Activated gamma-delta T cell treated with anti-CD3 and anti-CD28 coated beads, Interleukin-2, amount 50 U/mL, for 16 hours (primary cell): ENCODE measurements at regions not wholly inside any gene's neighbourhood (a gene's known extent, or its start where the extent isn't known, plus 50 kb on each side); places are given as distances from the start of the nearest gene placed in this dataset.
"Not testable (repeated sequence)": the region's sequence is repeated elsewhere in the genome, so short reads cannot be mapped to it uniquely, and the experiment has no call there.

Experiments used
- DNase-seq: peaks from one replicate; pipeline ENCODE4 v3.0.0-alpha.2; 2020; ENCODE audit warnings: low read depth

DNA sequence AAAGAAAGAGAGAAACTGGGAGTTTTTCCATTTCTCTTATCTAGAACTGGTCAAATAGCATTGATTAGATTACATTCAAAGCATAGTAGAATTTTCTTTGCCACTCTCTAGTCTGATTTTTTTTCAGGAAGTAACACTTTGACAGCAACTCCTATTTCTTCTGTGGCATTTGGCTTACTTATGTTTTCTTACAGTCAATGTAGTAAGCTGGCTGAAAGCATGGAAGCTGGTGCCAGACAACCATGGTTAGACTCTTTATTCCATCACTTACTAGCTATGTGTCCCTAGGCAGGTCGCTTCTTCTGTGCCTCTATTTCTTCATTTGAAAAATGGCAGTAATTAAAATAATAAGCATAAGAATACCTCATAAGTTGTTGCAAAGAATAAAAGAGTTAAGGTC lies 54.2 kb upstream of the OPRM1 start:
- no peak for DNase-seq

GRCh38 chr6:153980171-153980570 lies 58.9 kb upstream of the OPRM1 start:
- no peak for DNase-seq

DNA sequence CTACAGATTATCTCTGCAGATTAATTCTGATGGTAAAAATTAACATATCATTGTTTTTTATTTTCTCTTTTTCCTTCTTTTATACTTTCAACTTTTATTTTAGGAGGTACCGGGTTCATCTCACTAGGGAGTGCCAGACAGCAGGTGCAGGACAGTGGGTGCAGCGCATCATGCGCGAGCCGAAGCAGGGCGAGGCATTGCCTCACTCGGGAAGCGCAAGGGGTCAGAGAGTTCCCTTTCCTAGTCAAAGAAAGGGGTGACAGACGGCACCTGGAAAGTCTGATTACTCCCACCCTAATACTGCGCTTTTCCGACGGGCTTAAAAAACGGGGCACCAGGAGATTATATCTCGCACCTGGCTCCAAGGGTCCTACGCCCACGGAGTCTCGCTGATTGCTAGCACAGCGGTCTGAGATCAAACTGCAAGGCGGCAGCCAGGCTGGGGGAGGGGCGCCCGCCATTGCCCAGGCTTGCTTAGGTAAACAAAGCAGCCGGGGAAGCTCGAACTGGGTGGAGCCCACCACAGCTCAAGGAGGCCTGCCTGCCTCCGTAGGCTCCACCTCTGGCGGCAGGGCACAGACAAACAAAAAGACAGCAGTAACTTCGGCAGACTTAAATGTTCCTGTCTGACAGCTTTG lies 60.0 kb upstream of the OPRM1 start:
- DNase-seq = not testable (repeated sequence)

- DNase-seq = no peak
Measured at GRCh38 chr6:153976921-153977693, 61.9 kb upstream of the OPRM1 start.

GRCh38 chr6:153966001-153966400 lies 73.0 kb upstream of the OPRM1 start:
- DNase-seq = no peak

DNA sequence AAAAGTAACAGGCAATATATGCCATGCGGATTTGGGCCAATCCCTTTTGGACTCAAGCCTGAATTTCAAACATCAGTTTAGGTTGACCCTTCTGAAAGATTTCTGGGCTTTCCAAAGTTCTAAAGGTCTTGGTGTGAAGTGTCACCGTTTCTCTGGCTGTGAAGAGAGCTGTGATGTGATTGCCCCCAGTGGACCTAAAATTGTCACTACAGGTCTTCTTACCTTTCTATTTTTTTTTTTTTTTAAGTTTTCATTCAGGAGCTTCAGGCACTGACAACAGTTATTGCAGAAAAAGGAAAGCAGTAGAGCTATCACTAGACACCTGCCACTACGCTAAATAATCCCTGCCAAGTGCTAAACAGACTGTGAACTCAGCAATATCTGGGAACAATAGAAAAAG lies 75.7 kb upstream of the OPRM1 start:
- no peak for DNase-seq

GRCh38 chr6:153962555-153962954 lies 76.5 kb upstream of the OPRM1 start:
- DNase-seq = no peak

GRCh38 chr6:153960741-153961140 lies 78.3 kb upstream of the OPRM1 start:
- DNase-seq = no peak

- DNase-seq = no peak
Measured at GRCh38 chr6:153960281-153960680, 78.8 kb upstream of the OPRM1 start.

GRCh38 chr6:153959276-153959675 lies 79.8 kb upstream of the OPRM1 start:
- no peak for DNase-seq

DNA sequence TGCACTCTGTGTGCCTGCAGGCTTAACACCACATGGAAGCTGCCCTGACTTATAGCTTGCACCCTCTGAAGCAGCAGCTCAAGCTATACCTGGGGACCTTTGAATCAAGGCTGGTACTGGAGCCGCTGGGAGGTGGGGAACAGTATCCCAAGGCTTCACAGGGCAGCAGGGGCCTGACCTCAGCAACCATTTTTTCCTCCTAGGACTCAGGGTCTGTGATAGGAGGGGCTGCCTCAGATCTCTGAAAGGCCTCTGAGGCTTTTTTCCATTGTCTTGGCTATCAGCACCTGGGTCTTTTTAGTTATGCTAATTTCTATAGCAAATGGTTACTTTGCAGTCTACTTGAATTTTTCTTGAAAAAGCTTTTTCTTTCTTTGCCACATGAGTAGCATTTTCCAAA lies 80.2 kb upstream of the OPRM1 start:
- no peak for DNase-seq

DNA sequence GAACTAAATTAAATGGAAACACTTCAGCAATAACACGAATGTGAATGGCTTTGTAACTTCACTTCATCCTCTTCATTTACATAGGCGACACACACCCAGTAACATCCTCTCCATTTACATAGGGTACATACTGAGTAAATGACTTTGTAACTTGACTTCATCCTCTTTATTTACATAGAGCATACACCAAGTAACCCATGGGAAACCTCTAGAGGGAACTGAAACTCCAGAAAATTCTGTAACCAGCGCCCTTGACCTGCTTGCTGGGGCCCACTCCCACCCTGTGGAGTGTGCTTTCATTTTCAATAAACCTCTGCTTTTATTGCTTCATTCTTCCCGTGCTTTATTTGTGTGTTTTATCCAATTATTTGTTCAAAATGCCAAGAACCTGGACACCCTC lies 81.6 kb upstream of the OPRM1 start:
- DNase-seq = no peak

DNA sequence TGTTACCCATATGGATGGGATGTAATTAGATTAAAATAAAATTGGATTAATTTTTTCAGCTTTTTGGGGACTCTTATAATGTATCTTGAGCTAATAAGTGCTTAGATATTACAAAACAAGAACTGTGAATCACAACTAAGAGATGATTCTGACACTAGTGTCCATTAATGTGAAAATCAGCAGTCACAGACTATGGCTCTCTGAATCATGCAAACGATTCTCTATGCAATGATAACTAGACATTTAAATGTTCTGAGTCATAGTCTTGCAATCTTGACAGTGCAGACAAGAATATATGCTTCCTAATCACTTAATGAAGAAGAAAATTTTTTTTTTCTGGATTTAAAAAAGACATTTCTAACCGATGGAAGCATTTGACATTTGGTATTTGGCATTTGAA lies 82.2 kb upstream of the OPRM1 start:
- DNase-seq = no peak

DNA sequence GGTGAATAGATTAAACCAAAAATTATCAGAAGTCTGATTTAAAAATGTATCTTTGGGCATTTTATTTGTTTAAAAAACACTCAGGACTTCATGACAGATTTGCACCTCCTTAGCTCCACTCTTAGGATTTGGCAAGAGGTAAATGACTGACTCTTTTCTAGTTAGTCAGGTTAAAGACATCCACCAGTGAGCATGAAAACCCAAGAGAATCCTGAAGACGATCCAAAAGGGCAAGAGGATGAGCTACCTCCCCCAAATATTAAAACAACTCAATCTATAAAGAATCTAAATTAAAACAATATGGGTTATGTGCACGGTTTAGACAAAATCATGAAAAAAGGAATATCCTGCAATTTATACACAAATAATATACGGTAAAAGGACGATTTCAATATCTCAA lies 89.4 kb upstream of the OPRM1 start:
- no peak for DNase-seq

GRCh38 chr6:153947808-153948447 lies 91.1 kb upstream of the OPRM1 start:
- no peak for DNase-seq

- DNase-seq = no peak
Measured at GRCh38 chr6:153944201-153944600, 94.8 kb upstream of the OPRM1 start.

GRCh38 chr6:153942361-153942760 lies 96.7 kb upstream of the OPRM1 start:
- DNase-seq = no peak

- no peak for DNase-seq
Measured at GRCh38 chr6:153941768-153942167, 97.3 kb upstream of the OPRM1 start.

- no peak for DNase-seq
Measured at GRCh38 chr6:153938876-153939275, 100.2 kb upstream of the OPRM1 start.

GRCh38 chr6:153931431-153931830 lies 107.6 kb upstream of the OPRM1 start:
- no peak for DNase-seq

GRCh38 chr6:153927867-153928266 lies 111.2 kb upstream of the OPRM1 start:
- DNase-seq = no peak

- DNase-seq = no peak
Measured at GRCh38 chr6:153898360-153899059, 140.5 kb upstream of the OPRM1 start.

GRCh38 chr6:153882411-153882810 lies 156.6 kb upstream of the OPRM1 start:
- DNase-seq = no peak
